PC-3 (cell line): ENCODE measurements at regions not wholly inside any gene's neighbourhood (a gene's known extent, or its start where the extent isn't known, plus 50 kb on each side); places are given as distances from the start of the nearest gene placed in this dataset.

ENCODE experiments used
- ATAC-seq: fragments of 200-7000 bp; cut with Tn5 transposase; 2 replicates; pipeline ENCODE4 v1.9.1; 2020; ENCODE audit warnings: mild to moderate bottlenecking, moderate library complexity
- BruUV-seq: library from RNA; stranded (reverse); fragments of 400-500 nt; replicated peaks from 2 replicates; lab custom pipeline; 2021; lab: Mats Ljungman, UMichigan
- CTCF ChIA-PET: fragments of 300-600 bp; sonication (Branson Sonifier 250); formaldehyde crosslinking; loops from one replicate; lab custom pipeline; 2022; ENCODE audit warnings: antibody characterized with exemption; lab: Charles Lee
- POLR2A ChIA-PET: fragments of 300-600 bp; sonication (Branson Sonifier 250); formaldehyde crosslinking; loops from one replicate; lab custom pipeline; 2022; ENCODE audit warnings: antibody characterized with exemption; ENCODE audit not compliant: unreplicated experiment; lab: Charles Lee
- DNase-seq: peaks from one replicate; pipeline ENCODE4 v3.0.0-alpha.2; 2015
- H2AFZ ChIP-seq: fragments of 300-600 bp; sonication (generic); 2 replicates; pipeline ENCODE4 v1.6.0; 2016; ENCODE audit warnings: antibody characterized with exemption, low read length
- H3F3A ChIP-seq: fragments of 300-600 bp; sonication (generic); one replicate; pipeline ENCODE4 v1.6.0; 2017; ENCODE audit warnings: antibody characterized with exemption, low read length, control low read depth, mild to moderate bottlenecking; ENCODE audit not compliant: unreplicated experiment
- H3K27ac ChIP-seq: fragments of 300-600 bp; sonication (generic); 2 replicates; pipeline ENCODE4 v1.5.1; 2016; ENCODE audit warnings: mild to moderate bottlenecking, low read length
- H3K27me3 ChIP-seq: fragments of 300-600 bp; sonication (generic); 2 replicates; pipeline ENCODE4 v1.6.1; 2016; ENCODE audit warnings: low read length, mixed read lengths
- H3K36me3 ChIP-seq: fragments of 300-600 bp; sonication (generic); 2 replicates; pipeline ENCODE4 v1.6.1; 2016; ENCODE audit warnings: low read depth, mixed run types, low read length, mixed read lengths
- H3K4me1 ChIP-seq: fragments of 300-600 bp; sonication (generic); 2 replicates; pipeline ENCODE4 v1.5.1; 2016; ENCODE audit warnings: low read length; ENCODE audit not compliant: insufficient read depth
- H3K4me2 ChIP-seq: fragments of 300-600 bp; sonication (generic); 2 replicates; pipeline ENCODE4 v1.6.0; 2016; ENCODE audit warnings: low read length
- H3K4me3 ChIP-seq: fragments of 300-600 bp; sonication (generic); 2 replicates; pipeline ENCODE4 v1.5.1; 2016; ENCODE audit warnings: mild to moderate bottlenecking, low read length, mixed read lengths
- H3K79me2 ChIP-seq: fragments of 300-600 bp; sonication (generic); 2 replicates; pipeline ENCODE4 v1.6.1; 2017; ENCODE audit warnings: low read length, mixed read lengths
- H3K9ac ChIP-seq: fragments of 300-600 bp; sonication (generic); 2 replicates; pipeline ENCODE4 v1.6.0; 2016; ENCODE audit warnings: mild to moderate bottlenecking, low read length
- H3K9me2 ChIP-seq: fragments of 300-600 bp; sonication (generic); replicated peaks from 2 replicates; pipeline ENCODE4 v1.6.1; 2016; ENCODE audit warnings: mixed run types, low read length, mixed read lengths
- H3K9me3 ChIP-seq: fragments of 300-600 bp; sonication (generic); 2 replicates; pipeline ENCODE4 v1.6.1; 2016; ENCODE audit warnings: low read length, mixed read lengths
- H4K20me1 ChIP-seq: fragments of 300-600 bp; sonication (generic); 2 replicates; pipeline ENCODE4 v1.6.1; 2016; ENCODE audit warnings: low read length, mixed read lengths
- CTCF ChIP-seq: fragments of 300-600 bp; sonication (generic); conservative IDR thresholded peaks from 2 replicates; pipeline ENCODE4 v1.5.1; 2017; ENCODE audit warnings: antibody characterized with exemption, low read depth, mild to moderate bottlenecking, low read length
- EZH2 ChIP-seq: fragments of 300-600 bp; sonication (generic); IDR thresholded peaks from one replicate; pipeline ENCODE4 v1.6.1; 2017; ENCODE audit warnings: antibody characterized with exemption, mild to moderate bottlenecking, low read length; ENCODE audit not compliant: unreplicated experiment
- EZH2phosphoT487 ChIP-seq: fragments of 300-600 bp; sonication (generic); IDR thresholded peaks from 2 replicates; pipeline ENCODE4 v1.6.1; 2018; ENCODE audit warnings: mild to moderate bottlenecking, antibody characterized with exemption, low read length, borderline replicate concordance
- intact Hi-C: fragments of 100-400 bp; cut with micrococcal nuclease; formaldehyde crosslinking; loops from 2 replicates; pipeline ENCODE4 v1.9.0; 2023

DNA sequence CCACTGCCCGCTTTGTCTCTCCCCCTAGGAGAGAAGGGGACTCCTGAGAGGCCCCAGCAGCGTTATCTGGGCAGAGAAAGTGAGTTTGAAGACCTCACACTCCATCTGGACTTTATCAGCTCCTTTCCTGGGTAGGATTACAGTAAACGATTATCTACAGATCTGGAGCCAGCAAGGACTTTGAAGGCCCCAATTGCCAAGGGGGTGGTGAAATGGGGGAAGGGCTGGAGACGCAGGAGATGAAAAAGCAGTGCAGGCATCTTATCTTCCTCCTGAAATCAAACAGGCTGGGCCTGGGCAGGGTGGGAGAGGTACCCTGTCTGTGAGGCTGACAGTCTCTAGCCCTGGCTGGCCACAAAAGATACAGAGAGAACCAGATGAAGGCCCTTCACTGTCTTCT lies 105.8 kb upstream of the MSX2 start:
- 0 out of 2 replicates have a peak, but pooled peaks cover 1% of the 10 kb centered on the region for H3K4me1 ChIP-seq
- no peak overlapping the region for H3K4me2 ChIP-seq
- ATAC-seq (no peak), DNase-seq (no peak)
- H3K9me2 ChIP-seq, result no peaks in the 10 kb centered on the region
- intact Hi-C loops, result no loop called here
- H3K27me3 ChIP-seq, result 0 out of 2 replicates have a peak, but pooled peaks cover 7% of the 10 kb centered on the region
- ChIA-PET CTCF (no interaction called here), POLR2A (no interaction called here)
- H3K4me3 ChIP-seq, result no peak overlapping the region
- TF ChIP-seq EZH2 (no peak), EZH2phosphoT487 (no peak), CTCF (no peak)
- H3K9ac ChIP-seq, result no peak overlapping the region
- H3K27ac ChIP-seq, result no peak overlapping the region
- H3K36me3 ChIP-seq, result no peaks in the 10 kb centered on the region
- H3F3A ChIP-seq, result no peaks in the 10 kb centered on the region
- no peak overlapping the region for H2AFZ ChIP-seq
- H4K20me1 ChIP-seq, result no peaks in the 10 kb centered on the region
- no TSS peak for BruUV-seq
- no peaks in the 10 kb centered on the region for H3K9me3 ChIP-seq
- H3K79me2 ChIP-seq, result no peaks in the 10 kb centered on the region

DNA sequence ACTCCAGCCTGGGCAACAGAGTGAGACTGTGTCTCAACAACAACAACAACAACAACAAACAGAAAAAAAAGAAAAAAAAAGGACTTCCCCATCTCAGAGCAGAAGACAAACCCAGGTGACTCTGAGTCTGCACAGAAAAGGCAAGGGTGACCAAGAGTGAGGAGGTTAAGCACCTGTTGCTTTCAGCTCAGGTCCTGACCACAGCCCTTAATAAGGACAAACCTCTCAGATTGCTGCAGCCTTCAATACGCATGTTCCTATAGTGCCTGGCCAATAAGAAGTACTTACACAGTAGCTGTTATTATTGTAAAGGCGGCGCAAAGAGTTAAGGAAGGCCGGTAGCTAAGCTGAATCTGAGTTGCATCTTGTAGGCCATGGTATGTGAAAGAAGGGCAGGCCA lies 102.3 kb upstream of the MSX2 start:
- Histone ChIP-seq H3K79me2 (no peaks in the 10 kb centered on the region), H3K27ac (no peak overlapping the region), H3K9ac (no peak overlapping the region), H3K9me3 (no peaks in the 10 kb centered on the region), H3F3A (no peaks in the 10 kb centered on the region), H3K4me2 (no peak overlapping the region), H3K9me2 (no peaks in the 10 kb centered on the region), H4K20me1 (no peaks in the 10 kb centered on the region), H2AFZ (no peak overlapping the region), H3K4me1 (0 out of 2 replicates have a peak, but pooled peaks cover 5% of the 10 kb centered on the region), H3K4me3 (no peak overlapping the region), H3K27me3 (peaks cover 8% of the 10 kb centered on the region; the same call in 1 of the 2 replicates), H3K36me3 (no peaks in the 10 kb centered on the region)
- ATAC-seq (no peak), DNase-seq (no peak)
- no TSS peak for BruUV-seq
- intact Hi-C loops, result no loop called here
- CTCF ChIA-PET, result no interaction called here
- POLR2A ChIA-PET, result no interaction called here
- TF ChIP-seq EZH2 (no peak), EZH2phosphoT487 (no peak), CTCF (no peak)

GRCh38 chr5:174623018-174623417 lies 101.4 kb upstream of the MSX2 start:
- Histone ChIP-seq H3K36me3 (no peaks in the 10 kb centered on the region), H2AFZ (no peak overlapping the region), H3K4me3 (no peak overlapping the region), H3K27ac (no peak overlapping the region), H3K4me1 (0 out of 2 replicates have a peak, but pooled peaks cover 5% of the 10 kb centered on the region), H3K4me2 (0 out of 2 replicates have a peak overlapping the region, but pooled peaks have one; percentile 41), H3F3A (no peaks in the 10 kb centered on the region), H3K9me3 (no peaks in the 10 kb centered on the region), H3K9ac (no peak overlapping the region), H3K27me3 (peaks cover 10% of the 10 kb centered on the region; the same call in 1 of the 2 replicates), H3K9me2 (no peaks in the 10 kb centered on the region), H4K20me1 (no peaks in the 10 kb centered on the region), H3K79me2 (no peaks in the 10 kb centered on the region)
- CTCF ChIA-PET, result no interaction called here
- intact Hi-C loops, result no loop called here
- no TSS peak for BruUV-seq
- no peak for TF ChIP-seq EZH2
- TF ChIP-seq CTCF, result no peak
- TF ChIP-seq EZH2phosphoT487, result no peak
- DNase-seq (no peak), ATAC-seq (no peak)
- POLR2A ChIA-PET, result no interaction called here
